Lung (tissue), 11 donors: ENCODE measurements at regions not wholly inside any gene's neighbourhood (a gene's known extent, or its start where the extent isn't known, plus 50 kb on each side); places are given as distances from the start of the nearest gene placed in this dataset.

Experiments used
- ATAC-seq: fragments of 200-7000 bp; cut with Tn5 transposase; one replicate; pipeline ENCODE4 v1.9.1; 2020; ENCODE audit warnings: moderate number of reproducible peaks; ENCODE audit not compliant: insufficient read depth, low FRiP score
- DNase-seq, 3 donors: peaks; one replicate each; pipeline ENCODE4 v3.0.0-alpha.2; 2013 to 2017
- H3K27ac ChIP-seq, 2 donors: one replicate each; pipeline ENCODE4 v1.5.1; 2013; ENCODE audit warnings: mild to moderate bottlenecking in 2 of 2, moderate library complexity in 2 of 2, control low read depth in 1 of 2, inconsistent platforms in 1 of 2, low read depth in 1 of 2, low read length in 1 of 2
- H3K27me3 ChIP-seq, 3 donors: one replicate each; pipeline ENCODE4 v1.5.1; 2013; ENCODE audit warnings: low read length in 2 of 3; ENCODE audit not compliant: control insufficient read depth in 3 of 3, insufficient read depth in 3 of 3
- H3K36me3 ChIP-seq, 4 donors: one replicate each; pipeline ENCODE4 v1.5.1; 2013; ENCODE audit warnings: low read length in 4 of 4, mild to moderate bottlenecking in 1 of 4, moderate library complexity in 1 of 4; ENCODE audit not compliant: control insufficient read depth in 4 of 4, insufficient read depth in 4 of 4
- H3K4me1 ChIP-seq, 5 donors: one replicate each; pipeline ENCODE4 v1.5.1; 2013; ENCODE audit warnings: low read length in 5 of 5, mild to moderate bottlenecking in 2 of 5, moderate library complexity in 1 of 5; ENCODE audit not compliant: control insufficient read depth in 5 of 5, insufficient read depth in 5 of 5
- H3K4me3 ChIP-seq: one replicate; pipeline ENCODE4 v1.5.1; 2013; ENCODE audit warnings: mild to moderate bottlenecking, control low read depth, moderate library complexity
- H3K9ac ChIP-seq, 2 donors: one replicate each; pipeline ENCODE4 v1.5.1; 2013; ENCODE audit warnings: low read length in 2 of 2, control low read depth in 1 of 2; ENCODE audit not compliant: insufficient read depth in 1 of 2
- H3K9me3 ChIP-seq, 4 donors: one replicate each; pipeline ENCODE4 v1.5.1; 2013; ENCODE audit warnings: low read length in 3 of 4, mild to moderate bottlenecking in 1 of 4, moderate library complexity in 1 of 4; ENCODE audit not compliant: control insufficient read depth in 4 of 4, insufficient read depth in 3 of 4
- WGBS, 2 donors: extraction: QIAGEN DNeasy Blood & Tissue Kit; methylation state at CpG; one replicate each; pipeline ENCODE4 v1.1.7; 2013; 5-methylcytosine and 5-hydroxymethylcytosine counted together
- TF ChIP-seq, protein P1 (sequence below): IDR thresholded peaks from 2 replicates; pipeline ENCODE4 v1.5.1; 2012; ENCODE audit warnings: mild to moderate bottlenecking; ENCODE audit errors: control extremely low read depth, extremely low read depth
- donor health status: control.
- donor health status: control.
- donor health status: Bipolar disorder and iron deficiency.
- donor health status: healthy.
- donor health status: DM: yes; HTN: yes; CAD: no.

GRCh38 chr18:56158676-56159075, 479.7 kb downstream of the TXNL1 start:
- H3K4me3 ChIP-seq = no peak overlapping the region
- no peak overlapping the region for H3K9ac ChIP-seq
- TF ChIP-seq, protein P1, sequence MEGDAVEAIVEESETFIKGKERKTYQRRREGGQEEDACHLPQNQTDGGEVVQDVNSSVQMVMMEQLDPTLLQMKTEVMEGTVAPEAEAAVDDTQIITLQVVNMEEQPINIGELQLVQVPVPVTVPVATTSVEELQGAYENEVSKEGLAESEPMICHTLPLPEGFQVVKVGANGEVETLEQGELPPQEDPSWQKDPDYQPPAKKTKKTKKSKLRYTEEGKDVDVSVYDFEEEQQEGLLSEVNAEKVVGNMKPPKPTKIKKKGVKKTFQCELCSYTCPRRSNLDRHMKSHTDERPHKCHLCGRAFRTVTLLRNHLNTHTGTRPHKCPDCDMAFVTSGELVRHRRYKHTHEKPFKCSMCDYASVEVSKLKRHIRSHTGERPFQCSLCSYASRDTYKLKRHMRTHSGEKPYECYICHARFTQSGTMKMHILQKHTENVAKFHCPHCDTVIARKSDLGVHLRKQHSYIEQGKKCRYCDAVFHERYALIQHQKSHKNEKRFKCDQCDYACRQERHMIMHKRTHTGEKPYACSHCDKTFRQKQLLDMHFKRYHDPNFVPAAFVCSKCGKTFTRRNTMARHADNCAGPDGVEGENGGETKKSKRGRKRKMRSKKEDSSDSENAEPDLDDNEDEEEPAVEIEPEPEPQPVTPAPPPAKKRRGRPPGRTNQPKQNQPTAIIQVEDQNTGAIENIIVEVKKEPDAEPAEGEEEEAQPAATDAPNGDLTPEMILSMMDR = no peak
- no peaks in the 10 kb centered on the region for H3K9me3 ChIP-seq
- H3K4me1 ChIP-seq = peaks cover 0 to 21% (median 12%) of the 10 kb centered on the region in 5 donors
- H3K27me3 ChIP-seq = no peaks in the 10 kb centered on the region
- no peak for DNase-seq
- no peak overlapping the region for H3K27ac ChIP-seq
- ATAC-seq = no peak
- no peaks in the 10 kb centered on the region for H3K36me3 ChIP-seq

GRCh38 chr18:56157541-56157940, 480.9 kb downstream of the TXNL1 start:
- no peak overlapping the region for H3K4me3 ChIP-seq
- no peaks in the 10 kb centered on the region for H3K27me3 ChIP-seq
- H3K9me3 ChIP-seq = no peaks in the 10 kb centered on the region
- peaks cover 0 to 22% (median 6%) of the 10 kb centered on the region in 5 donors for H3K4me1 ChIP-seq
- no peak overlapping the region for H3K9ac ChIP-seq
- TF ChIP-seq, protein P1 = no peak
- H3K36me3 ChIP-seq = no peaks in the 10 kb centered on the region
- DNase-seq (no peak), ATAC-seq (no peak)
- H3K27ac ChIP-seq = no peak overlapping the region

DNA sequence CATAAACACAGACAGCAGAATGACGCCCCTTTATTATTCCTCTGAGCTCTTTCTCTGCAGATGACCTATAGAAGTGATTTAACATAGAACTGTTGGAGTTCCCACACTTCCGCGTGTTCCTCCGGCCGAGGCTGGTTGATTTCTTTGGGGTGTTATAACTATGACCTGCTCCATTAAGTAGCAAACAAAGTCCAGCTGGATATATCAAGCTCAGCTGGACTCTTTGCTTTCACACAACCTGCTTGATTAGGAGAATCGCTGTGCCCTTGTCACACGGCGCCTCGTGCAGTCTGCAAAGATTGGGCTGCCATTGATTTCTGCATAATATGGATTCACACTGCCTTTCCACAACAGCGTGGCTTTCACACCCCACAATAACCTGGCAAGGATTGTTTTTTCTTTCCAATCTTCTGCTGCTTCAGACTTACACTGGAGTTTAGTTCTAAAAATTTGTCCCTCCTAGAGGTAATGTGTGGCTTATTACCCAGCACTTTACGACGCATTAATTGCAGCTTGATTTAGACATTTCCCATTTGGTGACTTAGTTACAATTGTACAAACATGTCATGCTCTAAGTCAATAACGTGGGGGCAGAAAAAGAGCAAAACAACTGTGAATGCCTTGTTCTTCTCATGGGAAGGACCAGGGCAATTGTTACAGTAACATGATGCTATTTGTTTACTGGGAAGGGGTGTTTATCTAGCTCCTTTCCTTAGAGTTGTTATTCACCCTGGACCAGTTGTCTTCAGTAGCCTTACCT, 485.7 kb downstream of the TXNL1 start:
- Histone ChIP-seq H3K36me3 (no peaks in the 10 kb centered on the region), H3K27ac (no peak overlapping the region), H3K4me1 (peaks cover 0 to 19% (median 0%) of the 10 kb centered on the region in 5 donors), H3K27me3 (no peaks in the 10 kb centered on the region), H3K9ac (no peak overlapping the region), H3K4me3 (no peak overlapping the region), H3K9me3 (no peaks in the 10 kb centered on the region)
- ATAC-seq (no peak), DNase-seq (peak; percentile 65 to 89 (median 84))
- TF ChIP-seq, protein P1 = no peak
- WGBS, 2 donors = 74 to 85% methylated on average over 13 of the region's 13 CpGs

DNA sequence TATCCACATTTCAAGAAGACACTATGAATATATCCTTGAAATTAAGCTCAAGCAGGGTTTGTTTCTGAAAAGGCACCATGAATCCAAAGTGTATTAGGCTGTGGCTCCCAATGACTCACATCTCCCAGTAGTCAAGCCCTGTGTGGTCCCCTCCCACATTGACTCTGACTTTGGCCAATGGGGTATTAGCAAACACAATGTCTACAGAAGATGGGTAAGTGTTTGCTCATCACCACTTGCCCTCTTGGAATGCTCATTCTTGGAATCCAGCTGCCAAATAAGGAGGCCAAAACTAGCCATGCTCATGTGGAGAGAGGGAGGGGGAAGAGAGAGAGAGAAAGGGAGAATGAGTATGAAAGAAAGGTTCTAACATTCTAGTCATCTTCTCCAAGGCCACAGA, 490.0 kb downstream of the TXNL1 start:
- H3K4me3 ChIP-seq = no peak overlapping the region
- no peak overlapping the region for H3K9ac ChIP-seq
- ATAC-seq (no peak), DNase-seq (no peak)
- H3K9me3 ChIP-seq = no peaks in the 10 kb centered on the region
- H3K4me1 ChIP-seq = peaks cover 0 to 19% (median 0%) of the 10 kb centered on the region in 5 donors
- H3K36me3 ChIP-seq = no peaks in the 10 kb centered on the region
- TF ChIP-seq, protein P1 = no peak
- no peaks in the 10 kb centered on the region for H3K27me3 ChIP-seq
- H3K27ac ChIP-seq = no peak overlapping the region
